Suprapubic skin (tissue), 4 donors: ENCODE measurements at regions not wholly inside any gene's neighbourhood (a gene's known extent, or its start where the extent isn't known, plus 50 kb on each side); places are given as distances from the start of the nearest gene placed in this dataset.
"Not testable (repeated sequence)": the region's sequence is repeated elsewhere in the genome, so short reads cannot be mapped to it uniquely, and the experiment has no call there.

Source experiments
- DNase-seq, 2 donors: peaks; one replicate each; pipeline ENCODE4 v3.0.0-alpha.2; 2019; ENCODE audit warnings: low spot score in 2 of 2
- H3K27ac ChIP-seq: fragments of 200-600 bp; sonication (generic); one replicate; pipeline ENCODE4 v1.5.1; 2019
- H3K27me3 ChIP-seq: fragments of 200-600 bp; sonication (generic); one replicate; pipeline ENCODE4 v1.5.1; 2019
- H3K36me3 ChIP-seq: fragments of 200-600 bp; sonication (generic); one replicate; pipeline ENCODE4 v1.5.1; 2019
- H3K4me1 ChIP-seq: fragments of 200-600 bp; sonication (generic); one replicate; pipeline ENCODE4 v1.5.1; 2019
- H3K4me3 ChIP-seq: fragments of 200-600 bp; sonication (generic); one replicate; pipeline ENCODE4 v1.5.1; 2019; ENCODE audit warnings: mild to moderate bottlenecking
- H3K9me3 ChIP-seq: fragments of 200-600 bp; sonication (generic); one replicate; pipeline ENCODE4 v1.5.1; 2019
- EP300 ChIP-seq: sonication (generic); formaldehyde crosslinking; IDR thresholded peaks from one replicate; pipeline ENCODE4 v1.6.1; 2017; ENCODE audit warnings: antibody characterized with exemption
- POLR2A ChIP-seq, 2 donors: fragments of 450-650 bp; IDR thresholded peaks; one replicate each; pipeline ENCODE4 v1.6.1; 2017; ENCODE audit warnings: antibody characterized with exemption in 2 of 2, mild to moderate bottlenecking in 2 of 2, moderate library complexity in 2 of 2
- POLR2AphosphoS5 ChIP-seq, 3 donors: sonication (generic); formaldehyde crosslinking; IDR thresholded peaks; one replicate each; pipeline ENCODE4 v1.6.1; 2017; ENCODE audit warnings: antibody characterized with exemption in 3 of 3
- WGBS: methylation state at CpG from one replicate; pipeline ENCODE4 v1.1.5; 2018; 5-methylcytosine and 5-hydroxymethylcytosine counted together
- TF ChIP-seq, protein P1 (sequence below), 2 donors: fragments of 200-600 bp in 1 of 2; fragments of 450-650 bp in 1 of 2; sonication (generic) in 1 of 2; IDR thresholded peaks; one replicate each; pipeline ENCODE4 v1.5.1; 2016 to 2019; ENCODE audit warnings: antibody characterized with exemption in 2 of 2, mild to moderate bottlenecking in 1 of 2, moderate library complexity in 1 of 2

DNA sequence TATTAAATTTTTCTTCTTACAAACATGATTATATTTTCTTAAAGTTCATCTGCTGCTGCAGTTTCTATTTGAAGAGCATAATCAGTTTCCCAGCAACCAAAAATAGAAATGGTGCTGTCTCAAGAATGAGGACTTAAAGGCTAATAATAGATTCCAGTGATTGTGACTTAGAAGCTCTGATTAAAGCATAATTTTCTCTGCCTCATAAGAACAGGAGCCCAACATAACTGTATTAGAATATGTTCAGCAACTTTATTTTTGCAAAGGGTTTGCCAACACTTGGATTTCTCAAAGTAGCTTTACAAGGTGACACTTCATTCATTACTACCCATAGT lies 227.9 kb downstream of the SPATA31A1 start:
- H3K27me3 ChIP-seq, H3K27ac ChIP-seq, H3K9me3 ChIP-seq, H3K36me3 ChIP-seq, H3K4me1 ChIP-seq, H3K4me3 ChIP-seq, DNase-seq: not testable (repeated sequence)

DNA sequence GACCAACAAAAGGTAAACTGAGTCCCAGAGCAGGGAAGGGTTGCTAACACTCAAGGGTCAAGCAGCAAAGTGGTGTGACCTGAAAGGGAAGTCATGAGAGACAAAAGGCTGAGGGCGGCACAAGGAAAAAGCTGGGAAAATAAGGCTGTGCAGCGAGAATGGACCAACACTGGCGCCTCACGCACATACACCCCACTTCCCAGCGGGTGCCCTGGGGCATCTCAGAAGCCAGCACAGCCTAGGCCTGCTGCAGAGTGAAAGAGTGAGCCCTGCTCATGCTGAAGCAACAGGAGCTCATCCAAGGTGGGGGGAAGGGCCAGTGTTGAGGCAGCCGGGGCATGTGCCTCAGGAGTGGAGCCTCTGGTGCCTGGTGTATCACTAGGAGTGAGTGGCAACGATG lies 229.8 kb downstream of the SPATA31A1 start:
- not testable (repeated sequence) for H3K9me3 ChIP-seq, H3K36me3 ChIP-seq, H3K27me3 ChIP-seq, DNase-seq, H3K4me1 ChIP-seq, H3K4me3 ChIP-seq, H3K27ac ChIP-seq
- 95% methylated on average over 5 of the region's 7 CpGs for WGBS

DNA sequence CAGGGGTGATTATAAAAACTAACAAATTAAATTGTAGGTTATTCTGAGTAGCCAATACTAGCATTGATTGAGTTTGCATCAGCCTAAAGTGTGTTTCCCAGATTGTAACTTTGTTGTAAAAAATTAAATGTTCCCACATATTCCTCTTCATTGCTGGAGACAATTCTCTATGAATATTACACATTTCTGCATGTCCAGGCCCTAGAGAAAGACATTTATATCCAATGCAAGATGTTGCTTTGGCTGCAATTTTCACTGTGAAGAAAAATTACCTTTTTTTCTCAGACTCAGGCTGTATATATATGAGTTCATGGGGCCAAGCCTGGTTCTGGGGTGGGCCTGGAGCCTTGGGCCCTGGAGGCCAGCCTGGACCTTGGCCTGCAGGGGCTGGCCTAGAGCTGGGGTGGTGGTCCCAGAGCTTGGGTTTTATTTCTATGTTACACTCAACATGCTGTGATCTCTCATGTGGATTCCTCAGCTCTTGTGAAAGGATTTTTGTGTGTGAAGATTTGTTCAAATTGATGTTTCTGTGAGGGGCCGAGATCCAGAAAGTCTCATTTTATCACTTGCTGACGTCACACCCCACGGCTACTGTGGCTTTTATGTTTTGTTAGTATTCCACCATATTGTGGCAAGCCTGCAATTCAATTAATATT lies 232.5 kb downstream of the SPATA31A1 start:
- Histone ChIP-seq H3K9me3 (no peaks in the 10 kb centered on the region), H3K4me3 (no peak overlapping the region), H3K27ac (no peak overlapping the region), H3K27me3 (no peaks in the 10 kb centered on the region), H3K4me1 (no peaks in the 10 kb centered on the region), H3K36me3 (no peaks in the 10 kb centered on the region)
- WGBS = 88% methylated on average over 3 of the region's 3 CpGs
- TF ChIP-seq, protein P1, sequence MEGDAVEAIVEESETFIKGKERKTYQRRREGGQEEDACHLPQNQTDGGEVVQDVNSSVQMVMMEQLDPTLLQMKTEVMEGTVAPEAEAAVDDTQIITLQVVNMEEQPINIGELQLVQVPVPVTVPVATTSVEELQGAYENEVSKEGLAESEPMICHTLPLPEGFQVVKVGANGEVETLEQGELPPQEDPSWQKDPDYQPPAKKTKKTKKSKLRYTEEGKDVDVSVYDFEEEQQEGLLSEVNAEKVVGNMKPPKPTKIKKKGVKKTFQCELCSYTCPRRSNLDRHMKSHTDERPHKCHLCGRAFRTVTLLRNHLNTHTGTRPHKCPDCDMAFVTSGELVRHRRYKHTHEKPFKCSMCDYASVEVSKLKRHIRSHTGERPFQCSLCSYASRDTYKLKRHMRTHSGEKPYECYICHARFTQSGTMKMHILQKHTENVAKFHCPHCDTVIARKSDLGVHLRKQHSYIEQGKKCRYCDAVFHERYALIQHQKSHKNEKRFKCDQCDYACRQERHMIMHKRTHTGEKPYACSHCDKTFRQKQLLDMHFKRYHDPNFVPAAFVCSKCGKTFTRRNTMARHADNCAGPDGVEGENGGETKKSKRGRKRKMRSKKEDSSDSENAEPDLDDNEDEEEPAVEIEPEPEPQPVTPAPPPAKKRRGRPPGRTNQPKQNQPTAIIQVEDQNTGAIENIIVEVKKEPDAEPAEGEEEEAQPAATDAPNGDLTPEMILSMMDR (IDR thresholded peaks at IDR 0.05) = no peak
- TF ChIP-seq EP300 = no peak
- no peak for TF ChIP-seq POLR2AphosphoS5 (IDR thresholded peaks at IDR 0.05)
- TF ChIP-seq POLR2A (IDR thresholded peaks at IDR 0.05) = no peak
- no peak for DNase-seq

DNA sequence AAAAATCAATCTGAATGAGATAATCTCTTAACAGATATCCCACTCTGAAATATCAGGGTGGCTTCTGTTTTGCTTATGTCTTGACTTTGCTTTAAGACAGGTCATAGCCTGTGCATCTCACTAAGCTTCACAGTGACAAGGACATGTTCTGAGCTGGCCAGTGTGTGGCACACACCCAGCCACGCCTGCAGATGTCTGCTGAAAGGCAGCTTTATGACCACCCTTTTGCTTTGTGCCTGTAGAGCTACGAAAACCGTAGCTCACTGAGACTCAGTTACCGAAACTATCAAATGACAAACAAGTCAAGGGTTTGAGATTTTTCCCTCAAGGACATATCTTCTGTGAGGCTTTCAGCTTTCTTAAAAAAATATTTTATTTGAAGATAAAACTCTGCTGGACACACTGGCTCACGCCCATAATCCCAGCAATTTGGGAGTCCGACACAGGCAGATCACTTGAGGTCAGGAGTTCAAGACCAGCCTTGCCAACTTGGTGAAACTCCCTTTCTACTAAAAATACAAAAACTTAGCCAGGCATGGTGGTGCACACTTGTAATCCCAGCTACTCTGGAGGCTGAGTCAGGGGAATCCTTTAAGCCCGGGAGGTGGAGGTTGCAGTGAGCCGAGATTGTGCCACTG lies 233.2 kb downstream of the SPATA31A1 start:
- Histone ChIP-seq H3K4me1 (no peaks in the 10 kb centered on the region), H3K4me3 (no peak overlapping the region), H3K27ac (no peak overlapping the region), H3K27me3 (no peaks in the 10 kb centered on the region), H3K36me3 (no peaks in the 10 kb centered on the region), H3K9me3 (no peaks in the 10 kb centered on the region)
- 61% methylated on average over 8 of the region's 8 CpGs for WGBS
- TF ChIP-seq, protein P1 (IDR thresholded peaks at IDR 0.05) = no peak
- TF ChIP-seq POLR2AphosphoS5 (IDR thresholded peaks at IDR 0.05) (no peak), POLR2A (IDR thresholded peaks at IDR 0.05) (no peak), EP300 (no peak)
- no peak for DNase-seq

DNA sequence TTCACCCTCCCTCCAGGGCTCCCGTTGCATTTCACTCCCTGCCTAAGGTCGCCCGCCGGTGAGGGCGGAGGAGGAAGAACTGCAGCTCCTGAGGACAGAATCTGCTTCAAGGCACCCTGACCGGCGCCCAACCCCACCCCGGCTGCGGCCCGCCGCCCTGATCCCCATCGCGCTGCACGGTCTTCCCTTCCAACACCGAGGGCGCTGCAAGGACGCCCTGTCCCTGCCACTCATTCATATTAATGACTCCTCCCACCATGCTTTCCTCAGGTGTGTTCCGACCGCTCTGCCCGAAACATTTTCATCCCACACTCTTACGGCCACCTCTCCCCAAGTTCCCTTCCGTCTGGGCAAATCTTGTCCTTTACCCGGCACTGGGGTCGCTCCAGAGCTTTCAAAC lies 248.6 kb downstream of the SPATA31A1 start:
- H3K4me1 ChIP-seq, H3K4me3 ChIP-seq, H3K9me3 ChIP-seq, H3K27me3 ChIP-seq, H3K27ac ChIP-seq, H3K36me3 ChIP-seq, DNase-seq: not testable (repeated sequence)
- WGBS = no CpG with 5 or more reads among the region's 24 CpGs

DNA sequence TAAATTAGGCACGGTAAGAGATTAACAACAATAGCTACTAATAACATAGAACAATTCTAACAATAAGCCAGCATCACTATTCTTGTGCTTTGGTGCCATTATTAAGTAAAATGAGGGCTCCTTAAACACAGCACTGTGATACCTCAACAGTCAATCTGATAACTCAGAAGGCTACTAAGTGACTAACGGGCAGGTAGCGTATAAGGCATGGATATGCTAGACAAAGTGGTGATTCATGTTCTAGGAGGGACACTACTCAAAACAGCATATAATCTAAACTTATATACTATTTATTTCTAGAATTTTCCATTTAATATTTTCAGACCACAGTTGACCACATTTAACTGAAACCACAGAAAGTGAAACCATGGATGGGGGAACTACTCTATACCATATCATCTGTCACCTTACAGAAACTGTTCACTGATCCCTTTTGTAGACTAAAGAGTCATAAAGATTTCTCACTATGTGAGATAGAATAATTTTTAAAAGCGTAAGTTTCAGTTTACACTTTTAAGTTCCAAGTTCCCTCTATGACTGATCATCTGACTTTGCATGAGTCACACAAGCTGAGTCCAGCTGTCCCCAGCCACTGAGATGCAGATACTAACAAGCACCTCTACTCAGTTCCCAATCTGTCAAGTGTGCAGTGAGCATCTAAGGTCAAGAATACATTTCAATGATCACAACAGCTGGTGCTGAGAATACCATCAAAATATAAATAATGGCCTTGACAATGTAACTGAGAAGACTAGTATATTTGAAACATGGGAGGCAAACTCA lies 256.2 kb downstream of the SPATA31A1 start:
- H3K9me3 ChIP-seq, H3K27ac ChIP-seq, H3K27me3 ChIP-seq, H3K36me3 ChIP-seq, H3K4me1 ChIP-seq, H3K4me3 ChIP-seq, DNase-seq: not testable (repeated sequence)
- no CpG with 5 or more reads among the region's 4 CpGs for WGBS

DNA sequence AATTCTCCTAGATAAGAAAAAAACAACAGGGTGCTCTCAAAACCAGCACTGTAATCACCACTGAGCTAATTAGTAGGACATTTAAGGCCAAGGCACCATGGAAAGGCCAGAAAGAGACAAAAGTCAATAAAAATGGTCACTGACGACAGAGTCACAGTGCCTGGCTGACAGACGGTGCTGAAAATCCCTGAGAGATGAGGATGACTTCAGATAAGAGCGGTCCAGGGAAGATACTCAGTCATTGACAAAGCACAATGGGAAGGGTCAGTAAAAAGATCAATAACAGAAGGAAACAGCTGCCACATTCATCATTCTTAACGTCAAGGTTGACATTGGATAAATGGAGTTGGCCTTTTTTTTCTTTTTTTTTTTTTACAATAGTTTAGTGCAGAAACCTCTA lies 261.0 kb downstream of the SPATA31A1 start:
- not testable (repeated sequence) for H3K9me3 ChIP-seq, H3K27me3 ChIP-seq, DNase-seq, H3K36me3 ChIP-seq, H3K27ac ChIP-seq, H3K4me3 ChIP-seq, H3K4me1 ChIP-seq
- WGBS = no CpG with 5 or more reads among the region's 4 CpGs

DNA sequence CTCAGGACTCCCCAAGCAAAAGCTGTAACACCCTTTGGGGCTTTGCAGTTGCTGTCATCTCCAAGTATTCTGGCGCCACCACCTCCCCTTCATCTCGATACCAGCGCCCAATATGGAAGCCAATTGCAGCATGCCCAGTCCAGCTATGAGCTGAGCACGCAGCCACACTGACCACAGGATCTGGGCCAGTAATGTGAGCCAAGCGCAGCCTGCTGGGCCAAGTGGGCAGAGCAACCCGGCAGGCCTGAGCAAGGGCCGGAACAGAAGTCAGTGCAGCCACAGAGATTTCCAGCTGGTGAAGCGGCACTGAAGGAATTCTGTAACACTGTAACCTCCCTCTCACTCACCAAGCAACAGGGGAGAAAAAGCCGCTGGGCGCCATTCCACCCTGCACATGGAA lies 268.6 kb downstream of the SPATA31A1 start:
- not testable (repeated sequence) for DNase-seq

DNA sequence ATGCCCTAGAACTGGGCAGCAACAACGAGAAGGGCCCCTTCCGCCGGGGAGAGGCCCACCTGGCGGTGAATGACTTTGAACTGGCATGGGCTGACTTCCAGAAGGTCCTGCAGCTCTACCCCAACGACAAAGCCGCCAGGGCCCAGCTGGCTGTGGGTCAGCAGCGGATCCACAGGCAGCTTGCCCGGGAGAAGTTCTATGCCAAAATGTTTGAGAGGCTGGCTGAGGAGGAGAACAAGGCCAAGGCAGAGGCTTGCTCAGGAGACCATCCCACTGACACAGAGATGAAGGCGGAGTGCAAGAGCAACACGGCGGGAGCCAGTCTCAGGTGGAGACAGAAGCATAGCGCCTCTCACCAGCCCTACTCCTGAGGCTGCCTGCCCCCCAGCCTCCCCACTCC lies 276.6 kb downstream of the SPATA31A1 start:
- not testable (repeated sequence) for H3K4me3 ChIP-seq, H3K27me3 ChIP-seq, H3K4me1 ChIP-seq, H3K27ac ChIP-seq, H3K36me3 ChIP-seq, DNase-seq, H3K9me3 ChIP-seq
- no CpG with 5 or more reads among the region's 12 CpGs for WGBS

More for the DNA sequence above, 268.6 kb downstream of the SPATA31A1 start:
- not testable (repeated sequence) for H3K27ac ChIP-seq, H3K4me1 ChIP-seq, H3K27me3 ChIP-seq, H3K36me3 ChIP-seq, H3K9me3 ChIP-seq, H3K4me3 ChIP-seq
- WGBS = no CpG with 5 or more reads among the region's 10 CpGs

DNA sequence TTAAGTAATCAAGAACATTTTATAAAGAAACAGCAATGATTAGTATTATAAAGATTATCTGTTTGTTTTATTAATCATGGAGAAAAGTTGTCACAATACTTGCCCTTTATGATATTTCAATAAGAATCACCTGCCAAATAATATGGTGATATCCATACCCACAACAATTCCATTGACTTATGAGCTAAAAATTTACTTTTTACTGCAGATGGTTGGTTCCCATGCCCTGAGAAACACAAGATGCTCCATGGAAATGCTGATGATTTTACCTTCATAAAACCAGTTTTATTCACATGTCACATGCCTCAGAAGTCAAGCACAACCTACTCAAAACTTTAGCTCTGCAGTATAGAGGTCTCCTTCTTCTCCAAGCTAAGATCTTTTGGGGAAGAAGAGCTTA lies 293.6 kb downstream of the SPATA31A1 start:
- H3K36me3 ChIP-seq, H3K4me3 ChIP-seq, DNase-seq, H3K9me3 ChIP-seq, H3K4me1 ChIP-seq, H3K27me3 ChIP-seq, H3K27ac ChIP-seq: not testable (repeated sequence)

DNA sequence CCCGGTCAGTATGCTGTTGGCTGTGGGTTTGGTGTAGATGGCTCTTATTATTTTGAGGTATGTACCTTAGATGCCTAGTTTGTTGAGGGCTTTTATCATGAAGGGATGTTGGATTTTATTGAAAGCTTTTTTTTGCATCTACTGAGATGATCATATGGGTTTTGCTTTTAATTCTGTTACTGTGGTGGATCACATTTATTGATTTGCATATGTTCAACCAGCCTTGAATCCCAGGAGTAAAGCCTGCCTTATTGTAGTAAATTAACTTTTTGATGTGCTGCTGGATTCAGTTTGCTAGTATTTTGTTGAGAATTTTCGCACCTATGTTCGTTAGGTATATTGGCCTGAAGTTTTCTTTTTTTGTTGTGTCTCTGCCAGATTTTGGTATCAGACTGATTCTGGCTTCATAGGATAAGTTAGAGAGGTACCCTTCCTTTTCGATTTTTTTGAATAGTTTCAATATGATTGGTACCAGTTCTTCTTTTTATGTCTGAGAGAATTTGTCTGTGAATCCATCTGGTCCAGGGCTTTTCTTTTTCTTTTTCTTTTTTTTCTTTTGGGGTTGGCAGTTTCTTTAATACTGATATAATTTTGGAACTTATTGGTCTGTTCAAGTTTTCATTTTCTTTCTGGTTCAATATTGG lies 301.6 kb downstream of the SPATA31A1 start:
- not testable (repeated sequence) for H3K36me3 ChIP-seq, H3K27me3 ChIP-seq, H3K27ac ChIP-seq, DNase-seq, H3K9me3 ChIP-seq, H3K4me3 ChIP-seq, H3K4me1 ChIP-seq
- WGBS = no CpG with 5 or more reads among the region's 4 CpGs
